HG02981 (cell line): ENCODE measurements at regions not wholly inside any gene's neighbourhood (a gene's known extent, or its start where the extent isn't known, plus 50 kb on each side); places are given as distances from the start of the nearest gene placed in this dataset.
"Not testable (repeated sequence)": the region's sequence is repeated elsewhere in the genome, so short reads cannot be mapped to it uniquely, and the experiment has no call there.

ENCODE experiments used
- ATAC-seq: cut with Tn5 transposase; IDR thresholded peaks from one replicate; pipeline ENCODE4 v1.9.1; 2021; ENCODE audit warnings: mild to moderate bottlenecking, moderate library complexity; ENCODE audit not compliant: unreplicated experiment

GRCh38 chr10:119996944-119997343, 104.4 kb downstream of the SEC23IP start:
- ATAC-seq = no peak

GRCh38 chr10:119997429-119997828, 104.9 kb downstream of the SEC23IP start:
- no peak for ATAC-seq

GRCh38 chr10:120002785-120003184, 110.3 kb downstream of the SEC23IP start:
- no peak for ATAC-seq

- ATAC-seq = no peak
Observed at GRCh38 chr10:120005207-120006201, 113.0 kb downstream of the SEC23IP start.

GRCh38 chr10:120007261-120007660, 114.7 kb downstream of the SEC23IP start:
- ATAC-seq = no peak

- no peak for ATAC-seq
Observed at GRCh38 chr10:120011359-120012130, 119.0 kb downstream of the SEC23IP start.

GRCh38 chr10:120012131-120012400, 119.5 kb downstream of the SEC23IP start:
- ATAC-seq = no peak

- no peak for ATAC-seq
Observed at GRCh38 chr10:120012566-120012965, 120.0 kb downstream of the SEC23IP start.

- ATAC-seq = no peak
Observed at GRCh38 chr10:120014031-120014430, 121.5 kb downstream of the SEC23IP start.

- ATAC-seq = no peak
Observed at GRCh38 chr10:120015064-120015463, 122.5 kb downstream of the SEC23IP start.

- no peak for ATAC-seq
Observed at GRCh38 chr10:120016906-120017305, 124.4 kb downstream of the SEC23IP start.

- ATAC-seq = no peak
Observed at GRCh38 chr10:120017733-120018417, 125.3 kb downstream of the SEC23IP start.

GRCh38 chr10:120018695-120019094, 126.2 kb downstream of the SEC23IP start:
- ATAC-seq = no peak

GRCh38 chr10:120019568-120019967, 127.0 kb downstream of the SEC23IP start:
- no peak for ATAC-seq

- no peak for ATAC-seq
Observed at GRCh38 chr10:120022357-120022756, 129.8 kb downstream of the SEC23IP start.

GRCh38 chr10:120034236-120034635, 141.7 kb downstream of the SEC23IP start:
- ATAC-seq = no peak

GRCh38 chr10:120039046-120039445, 146.5 kb downstream of the SEC23IP start:
- no peak for ATAC-seq

- ATAC-seq = no peak
Observed at GRCh38 chr10:120039826-120040225, 147.3 kb downstream of the SEC23IP start.

GRCh38 chr10:120041807-120042559, 149.5 kb downstream of the SEC23IP start:
- ATAC-seq = no peak

GRCh38 chr10:120042705-120043104, 150.2 kb downstream of the SEC23IP start:
- no peak for ATAC-seq

GRCh38 chr10:120047373-120047772, 154.8 kb downstream of the SEC23IP start:
- ATAC-seq = not testable (repeated sequence)
